ENCODE measurements at regions not wholly inside any gene's neighbourhood (a gene's known extent, or its start where the extent isn't known, plus 50 kb on each side); places are given as distances from the start of the nearest gene placed in this dataset.
"Not testable (repeated sequence)": the region's sequence is repeated elsewhere in the genome, so short reads cannot be mapped to it uniquely, and the experiment has no call there.

DNA sequence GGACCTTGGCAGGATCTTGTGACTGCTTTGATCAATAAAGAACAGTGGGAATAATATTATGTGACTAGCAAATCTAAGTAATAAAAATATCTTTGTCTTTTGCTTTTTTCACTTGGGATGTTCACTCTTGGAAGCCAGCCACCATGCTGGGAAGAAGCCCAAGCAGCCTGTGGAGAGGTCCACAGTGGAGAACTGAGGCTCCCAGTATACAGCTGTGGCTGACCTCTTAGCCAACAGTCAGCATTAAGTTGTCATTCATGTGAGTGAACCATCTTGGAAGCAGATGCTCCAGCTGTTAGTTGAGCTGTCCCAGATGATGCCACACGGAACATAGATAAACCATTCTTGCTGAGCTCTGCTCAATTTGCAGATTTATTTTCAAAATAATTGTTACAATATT lies 160.0 kb downstream of the OSR1 start:
- DNase-seq: no peak

DNA sequence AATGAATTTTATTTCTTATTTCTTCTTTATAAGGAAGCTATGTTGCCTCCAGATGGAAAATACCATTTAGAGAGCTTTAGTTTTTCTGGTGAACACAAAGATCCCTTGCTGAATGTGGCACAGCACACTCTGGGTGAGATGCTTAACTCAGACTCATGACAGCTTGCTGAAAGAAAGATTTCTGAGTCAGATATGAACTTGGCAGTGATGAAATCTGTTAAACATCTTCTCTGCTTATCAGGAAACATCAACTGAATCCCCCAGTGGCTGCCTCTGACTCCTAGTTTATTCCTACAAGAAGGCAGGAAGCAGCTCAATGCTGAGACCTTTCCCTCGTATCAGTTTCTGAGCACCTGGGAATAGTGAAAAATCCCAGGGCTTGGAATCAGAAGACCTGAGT lies 162.8 kb downstream of the OSR1 start:
- DNase-seq: no peak

DNA sequence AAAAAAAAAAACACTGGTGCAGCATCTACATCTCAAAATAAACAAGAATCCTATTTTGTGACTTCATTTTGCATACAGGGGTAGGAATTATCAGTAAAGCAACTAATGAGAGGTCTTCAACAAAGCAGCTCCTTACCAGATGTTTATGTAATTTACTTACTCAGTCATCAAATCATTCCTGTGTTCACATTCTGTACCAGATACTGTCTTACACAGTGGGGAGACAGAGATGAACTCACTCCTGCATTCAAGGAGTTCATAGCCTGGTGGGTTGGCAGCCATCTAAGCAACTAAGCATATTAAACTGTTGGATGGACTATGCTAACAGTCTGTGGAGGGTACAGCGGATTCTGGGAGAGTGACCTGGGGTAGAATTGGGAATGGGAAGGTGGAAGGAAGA lies 169.0 kb downstream of the OSR1 start:
- DNase-seq: no peak

DNA sequence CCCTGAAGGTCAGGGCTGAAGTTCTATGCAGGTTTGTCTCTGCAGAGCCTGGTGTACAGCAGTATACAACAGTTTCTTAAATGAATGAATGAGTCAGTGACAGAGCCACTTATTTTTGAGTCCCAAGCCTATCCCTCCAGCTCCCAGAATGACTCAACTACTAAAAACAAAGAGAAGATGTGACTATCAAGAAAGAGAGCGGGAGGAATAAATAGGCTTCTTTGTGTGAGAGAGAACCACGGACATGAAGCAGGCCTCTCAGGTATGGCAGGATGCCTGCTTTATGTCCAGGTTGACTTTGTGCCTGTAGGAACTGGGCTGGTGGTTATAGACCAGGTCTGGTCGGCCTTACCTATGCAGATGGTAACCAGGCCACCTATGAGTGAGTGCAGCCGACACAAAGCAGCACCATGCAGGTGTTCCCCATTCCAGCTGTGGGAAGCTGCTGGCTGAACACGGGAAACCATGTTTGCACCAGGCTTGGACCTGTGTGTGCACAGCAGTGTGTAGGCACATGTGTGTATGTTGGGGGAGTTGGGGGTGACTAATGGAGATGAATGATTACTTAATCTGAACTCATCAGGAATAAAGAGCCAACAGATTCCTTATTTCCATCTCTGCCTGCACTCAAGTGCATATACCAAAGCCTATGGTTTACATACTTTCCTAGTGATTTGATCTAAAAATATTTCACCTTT lies 171.0 kb downstream of the OSR1 start:
- no peak for DNase-seq

DNA sequence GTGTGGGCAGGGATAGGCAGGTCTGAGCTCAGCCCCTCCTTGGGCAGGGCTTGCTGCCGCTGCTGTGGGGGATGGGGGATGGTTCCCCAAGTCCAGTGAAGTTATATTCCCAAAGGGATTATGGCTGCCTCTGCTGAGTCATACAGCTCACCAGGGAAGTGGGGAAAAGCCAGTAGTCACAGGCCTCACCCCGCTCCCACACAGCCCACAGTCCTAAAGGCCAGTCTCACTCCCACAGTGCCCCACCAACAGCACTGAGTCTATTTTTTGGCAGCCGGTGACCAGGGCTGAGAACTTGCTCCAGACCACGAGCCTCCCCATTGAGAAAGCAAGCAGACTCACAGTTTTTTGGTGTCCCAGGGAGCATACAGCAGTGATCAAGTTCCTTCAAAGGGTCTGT lies 173.3 kb downstream of the OSR1 start:
- no peak for DNase-seq

DNA sequence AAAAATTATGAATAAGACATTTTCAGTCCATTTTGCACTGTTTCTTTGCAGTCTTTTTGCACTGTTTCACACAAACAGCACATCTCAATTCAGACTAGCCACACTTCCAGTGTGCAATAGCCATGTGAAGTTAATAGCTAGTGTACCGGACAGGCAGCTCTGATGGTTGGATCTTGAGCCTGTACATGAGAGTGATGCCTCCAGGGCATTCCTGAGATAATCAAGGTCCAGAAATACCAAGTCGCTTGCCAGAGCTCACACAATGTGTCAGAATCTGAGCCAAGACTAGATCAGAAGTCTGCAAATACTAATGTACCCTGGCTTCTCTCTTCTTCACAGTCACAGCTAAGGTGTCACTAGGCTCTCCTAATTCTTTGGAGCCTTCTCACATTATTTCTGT lies 180.2 kb downstream of the OSR1 start:
- DNase-seq: no peak

DNA sequence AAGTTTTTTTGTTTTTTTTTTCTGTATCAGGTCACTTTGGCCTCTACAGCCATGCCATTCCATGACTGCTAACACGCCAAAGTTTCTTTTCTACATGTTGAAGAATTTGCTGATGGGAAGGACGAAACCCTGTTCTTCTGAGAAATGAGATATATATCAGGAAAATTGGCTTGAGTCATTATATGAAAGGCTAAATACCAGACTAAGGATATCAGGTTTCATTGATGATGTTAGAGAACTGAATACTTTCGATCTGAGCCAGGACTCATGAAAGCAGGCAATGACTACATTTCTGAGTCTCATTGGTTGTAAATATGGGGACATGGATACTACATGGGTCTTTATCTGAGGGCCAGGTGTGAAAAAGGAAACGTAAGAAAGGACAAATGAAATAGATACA lies 181.4 kb downstream of the OSR1 start:
- DNase-seq: no peak

DNA sequence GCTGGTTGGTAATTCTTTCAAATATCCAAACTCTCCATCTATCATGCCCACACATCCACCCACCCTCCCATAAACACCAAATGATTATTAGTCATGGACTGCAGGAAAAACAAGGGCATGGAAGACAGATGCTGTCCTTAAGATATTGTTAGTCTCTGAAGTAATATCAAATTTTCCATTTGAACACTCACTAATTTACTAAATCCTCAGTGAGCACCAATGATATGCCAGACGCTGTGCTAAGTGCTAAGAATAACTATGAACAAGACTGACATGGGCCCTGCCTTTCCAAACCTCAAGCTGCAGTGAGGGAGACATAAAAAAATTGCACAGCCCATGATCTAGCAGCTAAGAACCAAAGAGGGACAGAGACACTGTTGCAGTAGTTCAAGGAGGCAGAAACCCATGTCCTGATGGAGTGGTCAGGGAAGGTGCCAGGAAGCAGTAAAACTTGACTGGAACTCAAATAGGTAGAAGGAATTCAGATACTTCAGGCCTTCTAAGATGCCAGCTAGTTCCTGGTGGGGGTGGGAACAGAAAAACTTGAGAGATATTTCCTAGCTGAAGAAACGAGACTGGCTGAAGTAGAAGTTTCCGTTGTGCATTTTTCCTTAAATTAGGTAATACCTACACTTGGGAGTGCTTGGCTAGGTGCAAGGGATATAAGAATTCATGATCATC lies 182.1 kb downstream of the OSR1 start:
- no peak for DNase-seq

DNA sequence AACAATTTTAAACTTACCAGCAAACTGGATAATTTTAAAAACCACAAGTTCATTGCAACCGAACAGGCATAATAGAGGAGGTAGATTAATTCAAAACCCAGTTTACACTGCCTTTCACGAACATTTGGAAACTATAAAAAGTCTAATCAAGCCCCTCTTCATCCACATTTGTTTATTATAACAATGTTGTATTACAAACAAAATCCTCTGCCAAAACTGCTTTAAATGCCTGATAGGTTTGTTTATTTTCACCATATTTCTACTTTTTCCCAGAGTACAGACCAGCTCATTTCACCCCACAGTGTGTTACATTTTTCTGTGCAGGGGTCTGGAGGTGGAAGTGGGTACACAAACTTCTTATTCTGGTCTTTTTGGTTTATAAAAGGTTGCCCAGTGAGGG lies 184.2 kb downstream of the OSR1 start:
- no peak for DNase-seq

DNA sequence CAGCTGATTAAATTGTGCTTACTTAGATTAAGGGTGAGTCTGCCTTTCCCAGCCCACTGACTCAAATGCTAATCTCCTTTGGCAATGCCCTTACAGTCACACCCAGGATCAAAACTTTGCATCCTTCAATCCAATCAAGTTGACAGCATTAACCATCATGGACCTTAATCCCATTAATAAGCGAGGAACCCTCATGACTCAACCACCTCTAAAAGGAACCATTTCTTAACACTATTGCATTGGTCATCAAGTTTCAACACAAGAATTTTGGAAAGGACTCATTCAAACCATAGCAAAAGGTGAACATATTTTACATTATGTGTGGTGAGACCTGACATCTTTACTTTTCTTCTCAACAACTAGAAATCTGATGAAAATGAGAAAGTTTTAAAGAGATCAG lies 187.0 kb downstream of the OSR1 start:
- no peak for DNase-seq

DNA sequence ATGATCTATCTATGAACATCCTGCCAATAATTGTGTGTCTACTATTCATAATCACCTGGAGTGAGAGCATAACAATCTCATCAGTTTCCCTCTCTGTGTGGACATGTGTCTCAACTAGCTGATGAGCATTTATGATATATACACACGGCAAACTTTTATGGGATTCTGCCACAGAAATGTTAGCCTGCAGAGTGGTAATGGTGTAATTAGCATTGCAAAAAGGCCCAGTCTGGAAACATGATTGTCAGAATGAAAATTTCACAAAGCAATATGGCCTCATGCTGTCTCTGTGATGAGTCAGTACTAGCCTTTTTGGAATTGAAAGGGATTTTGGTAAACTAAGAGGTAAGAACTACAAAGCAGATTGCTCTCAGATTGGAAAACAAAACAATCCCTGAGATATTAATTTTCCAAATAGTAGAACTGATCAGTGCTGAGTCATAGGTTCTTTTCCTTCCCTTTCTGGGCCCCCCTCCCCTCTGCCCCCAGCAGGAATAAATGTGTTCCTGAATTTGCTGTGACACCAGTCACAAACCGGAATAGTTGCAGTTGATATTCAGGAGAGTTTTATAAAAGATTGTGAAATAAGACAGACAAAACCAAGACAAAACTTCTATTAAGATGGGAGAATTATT lies 189.2 kb downstream of the OSR1 start:
- DNase-seq: no peak

DNA sequence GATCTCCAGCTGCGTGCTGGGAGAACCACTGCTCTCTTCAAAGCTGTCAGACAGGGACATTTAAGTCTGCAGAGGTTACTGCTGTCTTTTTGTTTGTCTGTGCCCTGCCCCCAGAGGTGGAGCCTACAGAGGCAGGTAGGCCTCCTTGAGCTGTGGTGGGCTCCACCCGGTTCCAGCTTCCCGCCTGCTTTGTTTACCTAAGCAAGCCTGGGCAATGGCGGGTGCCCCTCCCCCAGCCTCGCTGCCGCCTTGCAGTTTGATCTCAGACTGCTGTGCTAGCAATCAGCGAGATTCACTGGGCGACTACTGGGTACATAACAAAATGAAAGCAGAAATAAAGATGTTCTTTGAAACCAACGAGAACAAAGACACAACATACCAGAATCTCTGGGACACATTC lies 194.3 kb downstream of the OSR1 start:
- DNase-seq: not testable (repeated sequence)

DNA sequence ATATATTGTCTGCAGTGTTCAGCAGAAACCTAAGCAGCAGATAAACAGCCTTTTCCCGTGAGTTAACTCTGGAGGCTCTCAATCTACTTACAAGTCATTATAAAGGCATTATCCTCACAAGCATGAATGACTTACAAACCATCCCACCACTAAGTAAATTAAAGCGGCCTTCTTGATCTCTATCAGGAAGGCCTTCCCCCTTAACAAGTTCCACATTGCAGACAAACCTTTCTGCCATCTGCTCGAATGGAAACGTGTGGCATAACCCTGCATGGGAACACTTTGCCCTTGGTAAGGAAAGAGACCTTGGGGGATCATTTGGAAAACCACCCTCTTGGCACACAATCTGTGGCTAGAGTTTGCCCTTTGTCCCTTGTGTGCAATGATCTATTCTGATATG lies 199.5 kb downstream of the OSR1 start:
- no peak for DNase-seq

DNA sequence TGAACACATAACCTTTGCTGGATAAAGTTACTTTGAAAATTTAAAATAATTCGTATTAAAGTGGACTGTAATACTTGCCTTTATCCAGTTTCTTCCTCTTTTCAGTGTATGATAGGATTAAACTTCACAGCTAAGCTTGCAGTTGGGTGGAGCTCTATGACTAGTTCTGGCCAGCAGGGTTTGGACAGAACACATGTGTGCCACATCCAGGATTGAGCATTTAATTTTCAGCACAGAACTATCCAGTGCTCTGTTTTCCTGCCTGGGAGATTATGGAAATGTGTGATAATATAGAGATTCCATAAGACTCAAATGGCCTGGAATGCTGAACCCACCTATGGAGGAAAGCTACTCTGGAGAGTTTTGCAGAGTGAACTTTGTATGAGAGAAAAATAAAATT lies 200.2 kb downstream of the OSR1 start:
- DNase-seq: no peak

DNA sequence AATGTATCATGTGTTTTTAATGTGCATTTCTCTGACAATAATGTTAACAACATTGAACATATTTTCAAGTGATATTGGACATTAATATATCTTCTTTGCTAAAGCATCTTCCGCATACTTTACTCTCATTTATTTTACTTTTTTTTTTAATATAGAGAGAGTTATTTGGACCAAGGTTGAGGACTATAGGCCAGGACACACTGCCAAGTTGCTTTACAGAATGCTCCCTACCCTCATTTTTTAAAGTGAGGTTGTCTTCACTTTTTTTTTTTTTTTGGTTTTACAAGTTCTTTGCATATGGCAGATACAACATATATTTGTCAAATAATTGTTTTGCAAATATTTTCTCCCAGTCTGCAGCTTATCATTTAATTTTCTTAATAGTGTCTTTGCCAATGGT lies 201.8 kb downstream of the OSR1 start:
- no peak for DNase-seq

DNA sequence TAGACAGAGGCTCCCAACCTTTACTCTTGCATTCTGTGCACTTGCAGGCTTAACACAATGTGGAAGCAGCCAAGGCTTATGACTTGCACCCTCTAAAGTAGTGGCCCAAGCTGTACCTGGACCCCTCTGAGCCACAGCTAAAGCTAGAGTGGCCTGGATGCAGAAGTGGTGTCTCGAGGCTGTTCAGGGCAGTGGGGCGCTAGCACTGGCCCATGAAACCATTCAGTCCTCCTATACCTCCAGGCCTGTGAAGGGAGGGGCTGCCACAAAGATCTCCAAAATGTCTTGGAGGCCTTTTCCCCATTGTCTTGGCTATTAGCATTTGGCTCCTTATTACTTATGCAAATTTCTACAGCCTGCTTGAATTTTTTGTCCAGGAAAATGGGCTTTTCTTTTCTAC lies 207.7 kb downstream of the OSR1 start:
- DNase-seq: no peak

DNA sequence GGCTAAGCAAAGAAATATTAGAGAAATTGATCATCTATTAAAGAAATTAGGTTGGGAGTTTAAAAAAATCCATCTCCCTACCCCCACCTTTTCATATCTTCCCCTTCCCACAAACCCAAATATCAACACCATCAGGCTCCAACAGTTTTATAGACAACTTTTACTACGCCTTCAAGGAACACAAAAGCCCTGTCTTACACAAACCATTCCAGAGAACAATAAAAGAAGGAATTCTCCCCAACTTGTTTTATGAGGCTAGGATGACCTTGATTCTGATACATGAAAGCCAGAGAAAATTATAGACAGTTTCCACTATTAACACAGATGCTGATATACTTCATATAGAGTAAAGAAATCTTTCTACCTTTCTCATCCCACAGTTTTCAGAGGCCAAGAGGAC lies 211.6 kb downstream of the OSR1 start:
- no peak for DNase-seq

DNA sequence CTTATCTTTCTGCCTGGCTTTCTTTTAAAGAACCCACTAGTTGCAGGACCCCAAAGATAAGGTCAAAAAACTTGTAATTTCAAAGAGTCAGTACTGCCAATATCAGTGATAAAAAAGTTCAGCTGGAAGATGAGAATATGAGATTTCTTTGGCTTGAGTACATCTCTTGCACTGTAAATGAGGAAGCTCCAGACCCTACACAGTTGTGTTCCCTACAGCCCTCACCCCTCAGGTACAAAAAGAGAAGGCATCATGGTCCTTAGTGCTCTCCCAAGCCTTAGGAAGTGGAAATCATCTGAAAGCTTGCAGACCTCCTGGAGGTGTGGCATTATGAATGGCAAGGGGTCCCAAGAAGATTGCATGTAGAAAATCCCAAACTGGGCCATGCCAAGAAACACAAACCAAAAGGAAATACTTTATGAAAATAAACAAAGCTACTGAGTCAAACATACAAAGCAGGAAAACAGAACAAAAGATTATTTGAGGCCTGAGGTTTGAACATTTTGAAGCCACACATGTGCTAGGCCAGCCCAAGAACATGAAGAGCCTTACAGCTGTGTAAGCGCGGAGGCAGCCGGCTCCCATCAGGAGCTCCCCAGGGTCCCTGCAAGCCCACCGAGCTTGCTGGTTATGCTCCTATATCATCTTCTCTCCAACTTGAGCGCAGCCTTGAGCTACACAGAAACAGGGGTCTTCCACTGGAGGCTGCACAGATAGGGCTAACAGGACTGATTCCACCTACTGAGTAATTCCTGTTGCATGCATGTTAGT lies 217.0 kb downstream of the OSR1 start:
- DNase-seq: no peak

DNA sequence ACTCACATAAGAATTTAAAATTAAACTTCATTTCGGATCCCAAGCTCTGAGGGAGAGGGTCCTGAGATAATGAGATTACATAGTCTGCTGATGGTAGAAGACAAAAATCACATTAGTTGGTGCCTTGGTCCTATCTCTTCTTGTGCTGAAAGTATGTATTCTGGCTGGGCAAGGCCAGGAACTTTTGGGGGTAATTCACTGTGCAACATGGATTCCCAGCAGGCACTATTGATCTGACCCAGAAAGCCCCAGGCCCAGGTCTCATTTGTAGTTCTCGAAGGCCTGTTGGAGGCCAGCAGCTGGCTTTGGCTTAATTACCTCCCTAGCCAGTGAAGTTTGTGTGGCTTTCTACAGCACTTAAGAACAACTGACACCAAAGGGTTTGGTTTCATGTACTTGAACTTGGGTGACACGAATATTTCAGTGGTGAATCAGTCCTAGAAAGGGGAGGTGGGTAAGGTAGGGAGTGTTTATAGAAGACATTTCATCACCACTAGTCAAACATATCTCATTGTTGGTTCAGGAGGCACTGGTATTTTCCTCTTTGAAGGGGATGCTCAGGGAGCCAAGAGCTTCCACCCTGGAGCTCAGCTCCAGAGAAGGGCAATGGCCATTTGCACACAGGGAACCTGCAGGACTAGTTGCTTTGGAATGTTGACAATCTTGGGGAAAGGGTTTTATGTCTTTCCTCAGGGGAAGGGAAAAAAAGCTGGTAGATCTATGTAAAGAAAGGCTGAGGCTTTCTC lies 217.8 kb downstream of the OSR1 start:
- no peak for DNase-seq

DNA sequence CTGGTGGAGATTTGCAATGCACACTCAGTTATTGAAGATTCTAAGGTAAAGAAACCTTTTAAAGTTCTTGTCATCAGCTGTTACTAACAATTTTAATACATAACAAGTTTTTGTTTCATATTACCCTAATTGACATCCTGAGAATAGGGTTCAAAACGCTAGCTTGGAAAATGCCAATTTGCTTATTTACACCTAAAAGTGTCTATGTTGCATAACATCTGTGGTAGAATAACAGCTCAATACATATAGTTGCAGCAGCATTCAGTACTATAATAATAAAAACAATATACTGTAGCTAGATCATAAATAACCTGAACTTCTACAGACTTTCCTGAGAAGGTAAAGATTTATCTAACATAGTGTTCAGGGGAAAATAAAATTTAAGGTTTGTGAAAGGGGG lies 219.0 kb downstream of the OSR1 start:
- DNase-seq: no peak

DNA sequence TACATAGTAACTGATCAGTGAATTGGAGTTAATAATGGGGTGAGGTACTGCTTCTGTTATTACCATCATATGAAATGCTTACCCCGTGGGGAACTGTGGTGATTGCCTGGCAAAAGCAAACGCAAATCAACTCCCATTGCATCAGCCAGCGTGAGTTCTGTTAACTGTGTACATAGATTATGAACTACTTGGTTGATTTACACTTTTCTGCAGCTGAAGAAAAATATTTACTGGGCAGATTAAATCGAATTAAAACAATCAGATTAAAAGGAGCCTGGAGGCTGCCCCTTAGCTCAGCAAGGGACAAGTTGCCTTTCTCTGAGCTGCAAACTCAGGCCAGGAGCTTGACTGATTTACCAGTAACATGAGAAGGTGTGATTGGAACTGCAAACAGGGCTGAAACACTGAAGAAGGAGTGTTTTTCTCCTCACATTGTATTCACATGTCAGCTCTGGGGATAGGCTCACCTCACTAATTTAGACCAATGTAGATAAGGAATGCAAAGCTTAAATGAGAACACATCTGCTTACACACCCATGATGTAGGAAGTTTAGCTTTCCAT lies 220.1 kb downstream of the OSR1 start:
- no peak for DNase-seq

DNA sequence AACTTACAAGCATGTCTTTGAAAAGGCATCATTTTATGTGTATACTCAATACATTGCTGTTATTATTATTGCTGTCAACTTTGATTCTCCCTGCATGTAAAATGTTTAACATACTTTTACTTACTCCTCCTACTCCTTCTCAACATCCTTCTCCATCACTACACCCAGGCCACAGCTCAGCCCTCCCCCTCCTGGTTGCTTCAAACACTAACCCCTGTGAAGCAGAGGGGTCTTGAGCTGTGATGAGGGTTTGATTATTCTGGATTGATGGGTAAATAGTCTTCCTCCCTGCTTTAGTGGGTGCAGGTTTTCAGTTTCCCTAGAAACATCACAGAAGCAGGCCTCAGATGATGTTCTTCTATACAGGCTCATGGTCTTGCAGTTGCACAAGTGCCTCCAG lies 221.0 kb downstream of the OSR1 start:
- DNase-seq: no peak

DNA sequence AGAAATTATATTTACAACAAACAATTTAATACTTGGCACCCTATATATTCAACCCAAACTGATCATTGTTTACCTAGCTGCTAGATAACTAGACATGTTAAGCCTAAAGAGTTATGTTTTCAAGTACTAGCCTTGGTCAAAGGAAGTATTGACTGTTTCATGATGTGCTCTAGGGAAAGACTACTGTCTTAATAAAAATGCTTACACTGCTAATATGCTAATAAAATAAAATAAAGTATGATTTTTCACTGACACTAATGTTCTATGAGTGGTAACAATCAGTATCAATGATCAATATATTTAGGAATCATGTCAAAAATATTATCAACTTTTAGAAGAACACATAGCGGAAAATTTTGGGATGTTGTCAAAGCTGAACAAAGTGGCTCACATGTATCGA lies 225.5 kb downstream of the OSR1 start:
- DNase-seq: no peak

All from CD4-positive, alpha-beta T cell treated with Interleukin-10 for 1 hour (primary cell).